HepG2 (cell line): ENCODE measurements at regions not wholly inside any gene's neighbourhood (a gene's known extent, or its start where the extent isn't known, plus 50 kb on each side); places are given as distances from the start of the nearest gene placed in this dataset.

Experiments used
- ARNT2 ChIP-seq: sonication (generic); formaldehyde crosslinking; IDR thresholded peaks from 2 replicates; pipeline ENCODE4 v1.8.0; 2022; ENCODE audit warnings: mild to moderate bottlenecking, low read depth, missing genetic modification reagents, moderate library complexity
- E2F2 ChIP-seq: sonication (generic); formaldehyde crosslinking; IDR thresholded peaks from 2 replicates; pipeline ENCODE4 v1.4.0; 2020; ENCODE audit warnings: missing genetic modification reagents, borderline replicate concordance
- FLYWCH1 ChIP-seq: sonication (generic); formaldehyde crosslinking; IDR thresholded peaks from 2 replicates; pipeline ENCODE4 v1.8.1; 2023; ENCODE audit warnings: mild to moderate bottlenecking, missing genetic modification reagents
- FOXM1 ChIP-seq: sonication (generic); formaldehyde crosslinking; IDR thresholded peaks from 2 replicates; pipeline ENCODE4 v1.5.0; 2020; ENCODE audit warnings: missing genetic modification reagents
- FUBP1 ChIP-seq: sonication (generic); formaldehyde crosslinking; IDR thresholded peaks from 2 replicates; pipeline ENCODE4 v1.5.1; 2020; ENCODE audit warnings: missing genetic modification reagents, mild to moderate bottlenecking, borderline replicate concordance
- GATAD2A ChIP-seq: IDR thresholded peaks from 2 replicates; pipeline ENCODE4 v1.6.1; 2016
- HDAC1 ChIP-seq: sonication (generic); formaldehyde crosslinking; IDR thresholded peaks from 2 replicates; pipeline ENCODE4 v1.5.1; 2020; ENCODE audit warnings: mild to moderate bottlenecking, missing genetic modification reagents
- HMG20B ChIP-seq: conservative IDR thresholded peaks from 2 replicates; pipeline ENCODE4 v1.6.1; 2016; ENCODE audit warnings: missing genetic modification reagents, missing compliant biosample characterization
- LBX2 ChIP-seq: sonication (generic); formaldehyde crosslinking; IDR thresholded peaks from 2 replicates; pipeline ENCODE4 v1.5.0; 2020; ENCODE audit warnings: missing genetic modification reagents, mild to moderate bottlenecking, borderline replicate concordance
- NONO ChIP-seq, 2 experiments: fragments of 450-650 bp in 1 of 2; sonication (generic) in 1 of 2; formaldehyde crosslinking in 1 of 2; IDR thresholded peaks in 1 of 2; conservative IDR thresholded peaks in 1 of 2; 2 replicates each; pipeline versions ENCODE4 v1.6.1 to v1.8.0; 2017 to 2022; ENCODE audit warnings: mild to moderate bottlenecking in 1 of 2, missing genetic modification reagents in 1 of 2, moderate library complexity in 1 of 2
- PRDM15 ChIP-seq: sonication (generic); formaldehyde crosslinking; IDR thresholded peaks from 2 replicates; pipeline ENCODE4 v1.4.0; 2020; ENCODE audit warnings: missing genetic modification reagents
- RXRA ChIP-seq: sonication (generic); formaldehyde crosslinking; IDR thresholded peaks from 2 replicates; pipeline ENCODE4 v1.5.1; 2020; ENCODE audit warnings: missing genetic modification reagents
- SOX6 ChIP-seq, 2 experiments: fragments of 450-650 bp in 1 of 2; sonication (generic) in 1 of 2; formaldehyde crosslinking in 1 of 2; IDR thresholded peaks; 2 replicates each; pipeline versions ENCODE4 v1.4.0 to v1.6.1; 2017 to 2020; ENCODE audit warnings: antibody characterized with exemption in 1 of 2, mild to moderate bottlenecking in 1 of 2, missing genetic modification reagents in 1 of 2
- TRIM24 ChIP-seq: sonication (generic); formaldehyde crosslinking; IDR thresholded peaks from 2 replicates; pipeline ENCODE4 v1.8.0; 2022; ENCODE audit warnings: mild to moderate bottlenecking, missing genetic modification reagents
- ZFP90 ChIP-seq: sonication (generic); formaldehyde crosslinking; IDR thresholded peaks from 2 replicates; pipeline ENCODE4 v1.8.0; 2022; ENCODE audit warnings: missing genetic modification reagents, mild to moderate bottlenecking, inconsistent platforms, borderline replicate concordance
- ZNF609 ChIP-seq: sonication (generic); formaldehyde crosslinking; IDR thresholded peaks from 2 replicates; pipeline ENCODE4 v1.4.0; 2020; ENCODE audit warnings: mild to moderate bottlenecking, missing genetic modification reagents, borderline replicate concordance
- ZNF7 ChIP-seq: IDR thresholded peaks from 2 replicates; pipeline ENCODE4 v1.6.1; 2016; ENCODE audit warnings: missing biosample characterization, missing genetic modification reagents

DNA sequence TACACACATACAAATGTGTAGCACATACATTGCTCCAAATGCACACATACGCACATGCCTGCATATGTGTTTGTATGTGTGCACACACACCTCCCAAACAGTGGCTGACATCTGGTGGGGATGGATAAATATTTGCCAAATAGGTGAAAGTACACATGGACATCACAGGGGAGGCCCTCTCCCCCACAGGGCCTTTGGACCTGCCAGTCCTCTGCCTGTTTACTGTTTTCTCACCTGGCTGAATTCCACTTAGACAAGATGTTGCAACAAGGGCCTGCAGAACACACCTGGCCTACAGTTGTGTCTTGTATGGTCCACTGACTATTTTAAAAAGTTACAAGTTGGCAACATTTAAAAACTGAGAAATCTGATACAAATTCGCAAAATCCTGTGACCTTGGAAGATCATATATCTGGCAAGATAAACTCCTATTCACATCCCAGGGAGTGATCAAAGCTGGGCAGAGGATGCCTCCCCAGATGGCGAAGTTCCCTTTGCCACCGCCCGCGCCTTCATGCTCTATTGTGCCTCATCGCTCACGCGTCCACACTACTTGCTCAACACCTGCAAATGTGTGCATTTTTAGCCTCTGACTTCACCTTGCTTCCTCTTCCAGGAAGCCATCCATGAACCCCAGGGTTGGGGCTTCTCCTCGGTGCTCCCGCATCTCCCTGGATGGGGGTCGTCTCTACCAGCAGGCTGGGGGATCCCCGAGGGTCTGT, 118.4 kb upstream of the FZD10 start (continued):
- TF ChIP-seq TRIM24 (CRISPR knock-in tag): no peak
- no peak for TF ChIP-seq PRDM15 (CRISPR knock-in tag)
- TF ChIP-seq ZNF609 (CRISPR knock-in tag): peak; percentile 76
- TF ChIP-seq FUBP1: no peak
- TF ChIP-seq HDAC1 (CRISPR knock-in tag): peak; percentile 64; the same call in 1 of the 2 replicates
- TF ChIP-seq LBX2 (CRISPR knock-in tag): no peak
- no peak for TF ChIP-seq FLYWCH1 (CRISPR knock-in tag)
- no peak for TF ChIP-seq ZNF7 (CRISPR knock-in tag)
- TF ChIP-seq SOX6 (IDR thresholded peaks at IDR 0.05): no peak
- peak; percentile 75 for TF ChIP-seq SOX6 (CRISPR knock-in tag; IDR thresholded peaks at IDR 0.05)
- TF ChIP-seq RXRA (CRISPR knock-in tag): no peak; the same call in 1 of the 2 replicates
- TF ChIP-seq ZFP90 (CRISPR knock-in tag): no peak
- no peak for TF ChIP-seq FOXM1 (CRISPR knock-in tag)
- TF ChIP-seq HMG20B: no peak
- TF ChIP-seq GATAD2A (CRISPR knock-in tag): peak; percentile 48
- no peak for TF ChIP-seq E2F2
- TF ChIP-seq ARNT2: no peak
- TF ChIP-seq NONO (IDR thresholded peaks at IDR 0.05): no peak
- no peak for TF ChIP-seq NONO (CRISPR knock-in tag; conservative IDR thresholded peaks at IDR 0.05)
